ENCODE measurements at regions not wholly inside any gene's neighbourhood (a gene's known extent, or its start where the extent isn't known, plus 50 kb on each side); places are given as distances from the start of the nearest gene placed in this dataset.

DNA sequence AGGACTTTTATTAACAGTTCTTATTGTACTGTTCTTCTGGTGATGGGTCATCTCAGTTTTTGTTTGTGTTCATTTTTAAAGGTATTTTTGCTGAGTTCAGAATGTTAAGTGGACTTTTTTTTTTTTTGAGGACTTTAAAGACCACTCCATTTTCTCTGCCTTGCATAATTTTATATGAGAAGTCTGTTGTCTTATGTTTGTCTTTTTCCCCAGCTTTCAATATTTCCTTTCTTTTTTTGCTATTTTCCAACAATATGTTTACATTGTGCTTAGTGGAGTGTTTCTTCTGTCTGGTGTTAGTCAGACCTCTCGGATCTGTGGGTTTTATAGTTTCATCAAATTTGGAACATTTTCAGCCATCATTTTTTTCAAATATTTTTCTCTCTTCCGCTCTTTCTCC is 290.0 kb upstream of the TNRC6C start:
- DNase-seq, result no peak

DNA sequence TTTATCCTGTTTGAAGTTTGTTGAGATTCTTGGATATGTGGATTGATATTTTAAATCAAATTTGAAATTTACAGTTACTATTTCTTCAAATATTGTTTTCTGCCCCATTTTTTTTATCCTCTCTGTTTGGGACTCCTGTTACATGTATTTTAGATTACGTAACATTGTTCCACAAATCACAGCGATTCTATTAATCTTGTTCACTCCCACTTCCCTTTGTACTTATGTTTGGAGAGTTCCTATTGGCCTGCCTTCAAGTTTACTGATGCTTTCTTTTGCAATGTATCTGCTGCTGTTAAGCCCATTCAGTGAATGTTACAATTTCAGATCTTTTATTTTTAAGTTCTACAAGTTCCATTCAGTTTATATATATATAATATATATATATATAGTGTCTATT is 288.3 kb upstream of the TNRC6C start:
- no peak for DNase-seq

DNA sequence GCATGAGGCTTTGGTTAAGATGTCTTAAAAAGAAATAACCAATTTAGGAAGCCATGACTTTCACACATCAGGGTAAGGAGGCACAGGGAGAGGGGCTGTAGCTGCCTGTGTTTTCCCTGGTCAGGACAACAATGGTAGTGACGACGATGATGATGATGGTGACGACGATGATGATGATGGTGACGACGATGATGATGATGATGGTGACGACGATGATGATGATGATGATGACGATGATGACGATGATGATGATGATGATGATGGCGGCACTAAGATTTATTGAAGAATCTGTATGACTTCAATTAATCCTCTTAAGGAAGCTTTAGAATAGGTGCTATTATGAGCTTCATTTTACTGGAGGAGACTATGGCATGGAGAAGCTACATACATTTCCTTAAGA is 284.1 kb upstream of the TNRC6C start:
- DNase-seq, result no peak

DNA sequence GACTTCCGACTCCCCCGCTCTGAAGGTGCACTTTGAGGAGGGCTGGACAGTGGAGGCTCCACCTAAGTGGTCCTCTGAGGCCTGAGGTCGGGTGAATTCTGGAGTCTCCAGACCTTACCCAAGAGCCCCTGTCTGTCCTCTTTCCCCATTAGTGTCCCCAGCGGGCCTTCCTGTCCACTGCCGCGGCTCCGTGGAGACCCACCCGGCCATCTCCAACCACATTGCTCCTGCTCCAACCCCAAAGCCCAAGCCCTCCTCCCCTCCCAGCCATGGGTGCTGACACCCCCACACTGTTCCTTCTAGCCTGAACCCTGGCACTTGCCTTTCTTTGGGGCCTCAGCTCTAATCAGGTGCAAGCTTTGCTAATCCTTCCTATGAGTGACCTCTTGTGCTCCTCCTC is 283.1 kb upstream of the TNRC6C start:
- DNase-seq, result no peak

DNA sequence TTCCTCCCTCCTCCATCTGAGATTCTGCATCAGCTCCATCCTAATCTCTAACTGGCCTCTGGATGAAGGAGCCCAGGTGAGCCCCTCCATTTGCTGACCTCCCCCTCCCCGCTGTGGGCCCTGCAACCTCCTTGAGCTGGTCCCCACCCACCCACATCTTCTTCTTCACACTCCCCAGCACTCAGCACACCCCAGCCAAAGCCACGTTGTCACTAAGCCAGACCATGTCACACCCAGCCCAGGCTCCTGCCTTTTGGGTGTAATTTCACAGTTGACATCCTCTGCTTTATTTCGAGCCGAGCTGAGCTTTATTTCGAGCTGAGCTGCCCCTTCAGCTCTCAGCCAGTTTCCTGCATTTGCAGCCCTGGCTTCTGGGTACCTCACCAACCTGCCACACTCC is 282.7 kb upstream of the TNRC6C start:
- DNase-seq, result no peak

DNA sequence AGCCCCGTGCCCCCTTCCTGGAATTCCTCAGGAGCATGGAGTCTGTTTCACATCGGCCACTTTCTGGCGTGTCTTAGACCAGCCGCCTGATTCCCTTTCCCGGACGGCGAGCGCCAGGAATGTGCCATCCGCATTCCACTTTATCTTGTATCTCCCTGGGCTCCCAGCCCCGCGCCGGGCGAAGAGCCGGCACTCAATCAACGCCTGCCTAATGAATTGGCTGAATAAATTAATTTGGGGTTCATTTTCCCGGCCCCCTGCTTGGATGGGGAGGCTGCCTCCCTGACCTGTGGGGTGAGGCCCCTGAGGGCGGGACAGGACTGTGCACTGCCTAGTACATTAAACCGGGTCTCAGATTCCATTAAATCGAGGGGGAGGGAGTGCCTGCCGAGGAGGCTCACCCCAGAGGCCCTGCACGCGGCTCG is 282.3 kb upstream of the TNRC6C start:
- no peak for DNase-seq

DNA sequence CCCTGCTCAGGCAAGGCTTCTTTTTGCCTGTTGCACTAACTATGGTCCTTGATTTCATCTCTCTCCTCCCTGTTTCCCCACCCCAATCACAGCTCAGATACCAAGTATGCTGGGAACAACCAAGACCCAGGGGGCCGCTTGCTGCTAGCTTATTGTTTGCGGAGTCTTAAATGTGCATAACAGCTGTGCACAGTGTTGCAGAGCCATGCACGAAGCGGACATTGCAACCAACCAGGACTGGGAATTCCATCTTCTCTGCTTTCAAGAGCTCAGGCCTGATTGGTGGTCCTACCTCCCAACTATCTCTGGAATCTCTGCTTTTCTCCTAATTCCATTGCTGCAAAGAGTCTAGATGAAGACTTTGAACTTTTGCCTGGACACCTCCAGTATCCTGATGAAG is 281.3 kb upstream of the TNRC6C start:
- DNase-seq, result no peak

DNA sequence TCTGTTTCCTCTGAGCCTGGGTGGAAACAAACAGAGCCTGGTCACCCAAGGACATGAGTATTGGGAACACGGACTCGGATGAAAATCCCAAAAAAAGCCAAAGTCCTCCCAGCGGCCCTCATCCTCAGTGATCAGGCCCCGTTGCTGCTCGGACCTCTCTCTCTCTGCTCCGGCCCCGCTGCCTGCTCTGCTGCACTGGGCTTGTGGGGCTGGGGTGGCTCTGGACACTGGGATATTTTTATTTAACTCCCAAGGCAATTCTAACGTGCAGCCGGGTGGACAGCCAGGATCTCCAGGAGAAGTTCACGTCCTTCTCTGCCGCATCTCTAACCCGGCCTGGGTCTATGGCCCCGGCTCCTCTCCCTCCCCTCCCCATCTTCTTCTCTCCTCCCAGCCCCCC is 280.9 kb upstream of the TNRC6C start:
- no peak for DNase-seq

DNA sequence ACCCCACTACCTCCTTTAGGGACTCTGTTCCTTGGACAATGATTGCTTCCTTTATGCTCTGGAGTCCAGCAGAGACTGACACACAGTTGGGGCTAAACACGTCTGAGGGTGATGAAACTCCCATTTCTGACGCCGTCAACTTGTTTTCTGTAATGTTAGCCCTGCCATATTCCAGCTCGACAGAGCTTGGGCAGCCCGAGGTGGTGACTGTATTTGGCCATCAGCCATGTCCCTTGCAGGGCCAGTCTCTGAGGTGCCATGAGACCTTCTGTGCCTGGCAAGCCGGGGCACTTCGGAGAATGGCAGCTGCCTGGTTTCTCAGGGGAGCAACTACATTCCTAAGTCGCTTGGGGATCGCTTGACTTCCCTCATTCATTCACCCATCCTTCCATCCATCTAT is 278.9 kb upstream of the TNRC6C start:
- DNase-seq, result no peak

DNA sequence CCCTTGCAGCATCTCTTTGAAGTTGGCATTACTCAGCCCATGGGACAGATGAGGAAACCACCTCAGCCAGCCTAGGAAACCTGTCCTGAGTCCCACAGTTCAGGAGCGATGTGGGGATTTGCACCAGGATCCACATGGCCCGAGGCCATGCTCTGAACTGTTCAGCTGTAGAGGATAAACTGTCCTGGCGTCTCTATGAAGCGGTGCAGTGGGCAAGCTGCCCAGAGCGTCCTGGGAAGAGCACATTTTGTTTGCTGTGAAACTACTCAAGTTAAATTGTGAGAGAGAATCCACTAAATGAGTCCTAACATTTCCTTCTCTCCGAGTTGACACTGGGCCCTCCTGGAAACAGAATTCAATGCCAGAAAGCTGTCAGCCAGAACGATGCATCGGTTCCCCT is 276.6 kb upstream of the TNRC6C start:
- no peak for DNase-seq

DNA sequence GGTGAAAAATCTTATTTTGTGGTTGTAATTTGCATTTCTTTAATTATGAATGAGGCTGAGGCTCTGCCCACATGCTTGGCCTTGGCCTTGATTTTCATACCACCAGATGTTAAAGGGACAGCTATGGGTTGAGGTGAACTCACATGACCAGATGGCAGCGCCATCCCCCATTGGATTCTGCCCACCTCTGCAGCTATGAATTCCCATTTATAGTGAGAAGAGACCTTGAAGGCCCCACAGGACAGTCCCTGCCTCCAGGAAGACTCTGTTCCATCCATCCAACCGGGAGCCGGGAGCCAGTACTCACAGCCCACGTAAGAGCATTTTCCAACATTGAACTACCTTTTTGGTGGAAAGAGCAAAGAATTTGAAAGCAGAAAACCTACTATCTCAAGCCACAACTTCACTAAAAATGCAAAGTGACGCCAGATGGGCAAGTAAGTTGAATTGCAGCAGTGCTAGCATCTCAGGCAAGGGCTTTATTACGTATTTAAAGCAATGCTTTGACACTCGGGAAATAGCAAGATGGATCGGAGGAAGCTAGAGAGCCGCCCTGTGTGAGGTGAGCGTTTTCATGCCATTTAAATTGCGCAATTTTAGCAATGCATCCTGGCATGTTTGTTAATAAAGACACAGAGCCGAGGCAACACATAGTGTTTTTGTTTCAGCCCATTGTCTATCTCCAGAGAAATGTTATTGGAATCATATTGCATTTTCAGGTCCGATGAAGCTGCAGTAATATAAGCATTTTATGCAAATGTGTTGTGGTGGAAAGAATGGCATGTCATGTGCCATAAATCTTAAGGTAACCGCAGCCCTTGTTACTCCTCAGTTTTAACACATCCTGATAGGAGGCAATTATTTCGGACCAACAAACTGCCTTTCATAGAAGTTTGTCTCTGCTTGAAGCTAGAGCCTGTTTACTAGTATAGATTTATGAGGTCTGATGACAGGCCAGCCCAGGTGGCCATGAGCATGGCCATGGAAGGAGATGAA is 273.4 kb upstream of the TNRC6C start:
- DNase-seq, result no peak

DNA sequence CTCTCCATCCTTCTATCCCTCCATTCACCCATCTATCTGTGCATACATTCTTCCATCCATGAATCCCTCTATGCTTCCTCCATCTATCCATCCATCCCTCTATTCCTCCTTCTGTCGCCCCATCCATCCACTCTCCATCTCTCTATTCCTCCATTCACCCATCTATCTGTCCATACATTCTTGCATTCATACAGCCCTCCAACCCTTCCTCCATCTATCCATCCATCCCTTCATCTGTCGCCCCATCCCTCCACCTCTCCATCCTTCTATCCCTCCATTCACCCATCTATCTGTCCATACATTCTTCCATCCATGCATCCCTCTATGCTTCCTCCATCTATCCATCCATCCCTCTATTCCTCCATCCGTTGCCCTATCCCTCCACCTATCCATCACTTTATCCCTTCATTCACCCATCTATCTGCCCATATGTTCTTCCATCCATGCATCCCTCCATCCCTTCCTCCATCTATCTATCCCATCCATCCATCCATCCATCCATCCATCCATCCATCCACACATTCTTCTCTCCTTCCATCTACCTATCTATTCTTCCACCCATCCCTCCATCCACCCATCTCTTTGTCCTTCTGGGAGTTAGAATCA is 272.5 kb upstream of the TNRC6C start:
- no peak for DNase-seq

DNA sequence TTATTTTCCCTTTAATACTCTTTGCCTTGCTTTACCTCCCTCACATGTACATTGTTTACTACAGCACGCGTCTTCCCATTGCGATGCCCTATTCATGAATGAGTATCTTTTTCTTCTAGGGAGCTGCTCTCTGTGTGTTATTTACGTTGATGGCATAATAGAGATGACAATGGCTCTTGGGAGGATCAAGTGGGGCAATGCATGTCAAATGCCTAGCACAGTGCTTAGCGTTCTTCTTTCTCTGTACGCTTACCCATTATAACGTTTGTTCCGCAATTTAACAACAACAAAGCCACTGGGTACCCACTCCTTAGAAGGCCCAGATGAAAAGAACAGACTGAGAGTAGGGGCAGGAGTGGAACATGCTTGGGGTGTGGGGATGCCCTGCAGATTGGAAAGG is 271.6 kb upstream of the TNRC6C start:
- no peak for DNase-seq

DNA sequence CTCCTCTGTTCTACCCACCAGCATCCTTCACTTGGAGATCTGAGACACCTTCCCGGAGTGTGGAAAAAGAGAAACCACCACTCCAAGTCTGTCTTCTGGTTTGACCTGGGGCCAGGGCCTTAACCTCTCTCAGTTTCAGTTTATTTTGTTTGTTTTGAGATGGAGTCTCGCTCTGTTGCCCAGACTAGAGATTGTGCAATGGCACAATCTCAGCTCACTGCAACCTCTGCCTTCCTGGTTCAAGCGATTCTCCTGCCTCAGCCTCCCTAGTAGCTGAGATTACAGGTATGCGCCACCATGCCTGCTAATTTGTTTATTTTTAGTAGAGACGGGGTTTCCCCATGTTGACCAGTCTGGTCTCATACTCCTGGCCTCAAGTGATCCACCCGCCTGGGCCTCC is 271.1 kb upstream of the TNRC6C start:
- no peak for DNase-seq

DNA sequence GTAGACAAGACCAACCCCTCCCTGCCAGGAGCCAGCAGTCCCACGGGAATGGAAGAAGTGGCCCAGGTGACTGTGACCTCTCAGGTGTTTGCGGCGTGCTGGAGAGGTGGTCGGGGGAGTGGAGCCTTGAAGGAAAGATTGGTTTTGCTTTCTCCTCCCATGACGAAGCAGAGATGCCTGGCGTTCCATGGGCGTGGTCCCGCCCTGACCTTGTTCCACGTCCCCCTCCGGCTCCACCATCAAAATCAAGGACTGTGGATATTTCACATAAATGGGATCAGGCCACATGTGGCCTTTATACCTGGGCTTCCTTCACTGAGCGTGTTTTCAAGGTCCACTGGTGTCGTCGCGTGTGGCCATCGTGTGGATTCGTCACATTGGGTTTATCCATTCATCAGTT is 270.6 kb upstream of the TNRC6C start:
- DNase-seq, result no peak

DNA sequence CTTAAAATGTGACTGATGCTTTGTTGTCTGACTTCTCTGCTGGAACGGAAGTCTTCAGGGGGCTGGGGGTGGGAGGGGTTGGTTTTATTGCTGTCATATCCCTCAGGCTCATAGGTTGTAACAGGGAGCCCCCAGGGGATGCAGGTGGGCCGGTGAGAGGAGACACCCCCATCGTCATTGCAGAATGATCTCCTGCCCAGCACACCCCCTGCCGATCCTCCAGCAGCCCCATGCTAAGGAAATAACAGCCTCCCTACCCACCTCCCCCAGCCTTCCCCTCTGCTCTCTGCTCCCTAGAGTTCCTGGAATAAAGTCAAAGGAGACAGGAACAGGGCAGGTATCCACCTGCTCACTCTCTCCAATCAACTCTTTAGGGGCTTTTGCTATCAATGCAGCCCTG is 270.1 kb upstream of the TNRC6C start:
- no peak for DNase-seq

DNA sequence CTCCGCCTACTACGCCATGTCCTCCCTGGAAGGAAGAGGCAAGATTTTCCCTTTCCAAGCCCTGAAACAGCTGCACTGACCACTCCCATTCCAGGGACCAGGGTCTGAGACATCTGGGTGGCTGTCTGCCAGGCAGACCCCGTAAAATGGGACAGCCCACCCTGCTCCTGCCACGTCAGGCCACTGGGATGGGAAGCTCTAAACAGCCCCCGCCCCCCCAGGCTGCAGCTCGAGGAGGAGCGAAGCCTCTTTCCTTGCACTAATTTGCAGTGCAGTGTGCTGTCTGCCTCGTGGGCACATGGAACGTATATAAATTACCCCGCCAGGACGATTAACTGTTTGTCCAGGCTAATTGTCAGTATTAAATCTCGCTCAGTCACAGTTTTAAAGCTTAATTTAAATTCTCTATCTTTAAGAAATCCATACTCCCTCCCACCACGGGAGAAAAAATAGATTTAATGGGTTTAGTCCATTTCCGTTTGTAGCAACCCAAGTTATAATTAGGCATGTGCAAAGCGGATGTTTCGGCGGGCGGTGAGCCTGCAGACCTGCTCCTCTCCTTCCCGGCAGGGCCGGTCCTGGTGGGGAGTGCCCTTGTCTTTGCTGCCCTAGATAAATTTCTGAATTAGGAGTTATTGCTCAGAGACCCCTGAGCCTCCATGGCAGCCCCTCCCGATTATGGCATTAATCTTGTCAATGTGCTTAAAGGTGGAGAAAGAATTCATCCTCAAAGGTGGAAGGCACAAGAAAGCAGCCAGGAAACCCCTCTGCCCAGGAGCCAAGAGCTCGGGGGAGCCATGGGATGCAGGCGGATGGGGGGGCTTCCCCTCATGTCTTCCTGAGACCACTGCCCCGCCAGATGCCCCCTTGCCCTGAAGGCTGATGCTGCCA is 268.0 kb upstream of the TNRC6C start:
- DNase-seq, result no peak

DNA sequence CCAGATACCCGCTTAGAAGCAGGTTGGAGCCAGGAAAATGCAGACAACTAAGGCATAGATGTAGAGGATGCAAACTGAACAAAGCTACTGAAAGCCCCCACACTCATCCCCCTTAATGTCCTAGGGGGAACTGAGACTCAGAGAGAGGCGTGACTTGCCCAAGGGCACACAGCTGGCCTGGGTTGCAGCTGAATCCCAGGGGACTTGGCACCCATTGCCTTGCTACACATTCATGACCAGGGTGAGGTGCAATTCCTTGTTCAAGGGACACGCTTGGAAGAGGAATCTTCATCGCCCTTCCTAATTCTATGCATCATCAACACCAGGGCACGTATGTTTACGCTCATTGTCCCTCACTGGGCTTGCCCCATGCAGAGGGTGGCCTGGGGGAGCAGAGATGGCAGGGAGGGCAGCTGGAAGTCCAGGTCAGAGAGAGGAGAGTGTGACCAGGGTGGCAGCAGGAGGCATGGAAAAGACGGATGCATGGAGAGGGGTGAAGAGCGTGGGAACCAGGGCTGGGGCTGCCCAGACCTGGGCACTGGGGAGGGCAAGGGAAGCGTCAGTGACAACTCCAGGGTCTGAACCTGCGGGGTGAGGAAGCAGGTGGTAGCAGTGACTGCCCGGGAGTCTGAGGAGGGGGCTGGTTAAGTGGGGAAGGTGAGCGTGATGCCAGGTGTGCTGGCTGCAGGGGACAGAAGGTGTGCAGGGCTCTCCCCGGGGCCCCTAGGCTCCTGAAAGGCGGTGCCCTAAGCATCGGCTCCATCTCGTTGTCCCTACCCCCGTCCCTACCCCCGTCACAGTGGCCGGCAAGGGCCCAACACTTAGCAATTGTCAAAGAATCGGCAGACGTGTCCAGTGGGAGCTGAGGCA is 267.1 kb upstream of the TNRC6C start:
- DNase-seq, result no peak

DNA sequence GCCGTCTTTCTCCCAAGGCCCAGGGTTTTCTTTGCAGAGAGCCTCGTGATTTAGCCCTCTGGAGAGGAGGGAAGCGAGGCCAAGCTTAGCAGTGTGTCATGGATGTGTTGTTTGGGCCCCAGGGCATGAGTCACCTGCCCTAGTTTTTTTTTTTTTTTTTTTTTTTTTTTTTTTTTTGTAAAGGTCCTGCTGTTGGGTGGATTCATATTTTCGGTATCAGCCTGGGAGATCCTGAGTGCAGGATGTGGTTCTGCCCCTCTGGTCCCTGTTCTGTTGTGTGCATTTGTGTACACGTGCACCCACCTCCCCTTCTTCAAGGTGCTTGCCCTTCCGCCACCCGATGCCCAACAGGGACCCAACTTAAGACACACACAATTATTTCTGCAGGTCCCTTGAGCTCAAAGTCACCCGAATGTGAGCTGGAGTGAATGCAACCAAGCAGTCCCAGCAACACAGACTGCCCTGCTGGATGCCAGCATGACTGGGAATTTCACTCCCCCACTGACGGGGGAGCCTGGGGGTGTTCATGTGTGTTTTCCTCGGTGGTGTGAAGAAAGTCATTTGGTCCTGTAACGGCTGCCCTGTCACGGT is 265.8 kb upstream of the TNRC6C start:
- DNase-seq, result no peak

DNA sequence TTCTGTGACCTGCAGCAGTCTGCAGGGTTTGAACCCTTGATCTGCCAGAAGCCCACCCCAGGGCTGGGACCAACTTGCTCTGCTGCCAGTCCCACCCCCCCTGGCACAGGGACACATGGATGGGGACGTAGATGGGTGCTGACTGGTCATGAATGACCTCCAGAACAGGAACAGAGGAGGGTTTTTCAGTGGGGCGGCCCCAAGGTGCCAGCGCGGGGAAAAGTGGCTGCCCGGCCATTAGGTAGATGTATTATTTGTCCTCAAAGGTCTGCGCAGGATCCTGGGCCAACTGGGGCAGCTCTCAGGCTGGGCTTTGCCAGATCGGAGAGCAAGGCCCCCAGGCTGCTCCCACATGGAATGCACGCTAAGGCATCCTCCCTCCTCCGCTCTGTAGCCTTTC is 265.2 kb upstream of the TNRC6C start:
- DNase-seq, result no peak

DNA sequence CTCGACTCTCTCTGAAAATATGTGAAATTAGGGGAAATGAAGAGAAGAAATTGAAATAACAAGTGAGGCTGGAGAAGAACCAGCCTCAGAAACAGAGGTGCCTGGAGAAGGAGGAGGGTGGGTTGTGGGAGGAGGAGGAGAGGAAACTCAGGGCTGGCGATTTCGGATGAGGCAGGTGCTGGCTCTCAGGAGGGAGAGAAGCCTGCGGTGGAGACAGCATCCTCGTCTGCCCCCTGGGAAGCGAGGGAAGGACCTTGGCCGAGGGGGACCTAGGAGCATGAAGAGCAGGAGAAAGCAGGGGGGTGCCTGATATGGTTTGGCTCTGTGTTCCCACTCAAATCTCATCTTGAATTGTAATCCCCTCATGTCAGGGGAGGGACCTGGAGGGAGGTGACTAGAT is 264.7 kb upstream of the TNRC6C start:
- no peak for DNase-seq
